ENCODE measurements at regions not wholly inside any gene's neighbourhood (a gene's known extent, or its start where the extent isn't known, plus 50 kb on each side); places are given as distances from the start of the nearest gene placed in this dataset.

DNA sequence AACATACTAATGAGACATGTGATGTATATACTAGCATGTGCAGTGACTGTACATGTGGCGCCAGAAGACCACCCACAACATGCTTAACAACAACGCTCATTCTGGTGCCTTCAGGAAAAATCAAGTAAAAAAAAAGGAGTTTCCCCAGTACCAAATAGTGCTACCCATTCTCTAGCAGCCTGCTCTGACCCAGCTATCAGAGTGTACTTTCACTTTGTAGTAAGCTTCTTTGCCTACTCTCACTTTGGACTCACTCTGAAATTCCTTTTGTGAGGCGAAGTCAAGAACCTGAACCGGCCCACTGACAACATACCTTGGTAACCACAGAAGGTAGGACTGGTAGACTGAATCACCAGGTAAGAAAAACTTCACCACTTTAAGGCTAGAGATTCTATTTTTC, 1100.0 kb downstream of the GRIK2 start:
- Histone ChIP-seq H3K9ac (ENCODE audit: low read length in 3 of 3) (no peak overlapping the region), H3K27me3 (ENCODE audit: control insufficient read depth, insufficient read depth, low read length) (no peaks in the 10 kb centered on the region), H3K9me3 (ENCODE audit: control insufficient read depth in 2 of 3, insufficient read depth in 1 of 3, low read length in 3 of 3) (no peaks in the 10 kb centered on the region), H3K27ac (ENCODE audit: low read depth in 2 of 2, low read length in 2 of 2) (no peak overlapping the region), H3K4me1 (ENCODE audit: control insufficient read depth in 2 of 3, insufficient read depth in 2 of 3, low read depth in 1 of 3, low read length in 3 of 3) (no peaks in the 10 kb centered on the region), H3K4me3 (ENCODE audit: low read length in 3 of 3) (no peak overlapping the region), H3K36me3 (ENCODE audit: control insufficient read depth in 2 of 3, insufficient read depth in 3 of 3, low read length in 3 of 3) (no peaks in the 10 kb centered on the region)
- TF ChIP-seq, protein P1, sequence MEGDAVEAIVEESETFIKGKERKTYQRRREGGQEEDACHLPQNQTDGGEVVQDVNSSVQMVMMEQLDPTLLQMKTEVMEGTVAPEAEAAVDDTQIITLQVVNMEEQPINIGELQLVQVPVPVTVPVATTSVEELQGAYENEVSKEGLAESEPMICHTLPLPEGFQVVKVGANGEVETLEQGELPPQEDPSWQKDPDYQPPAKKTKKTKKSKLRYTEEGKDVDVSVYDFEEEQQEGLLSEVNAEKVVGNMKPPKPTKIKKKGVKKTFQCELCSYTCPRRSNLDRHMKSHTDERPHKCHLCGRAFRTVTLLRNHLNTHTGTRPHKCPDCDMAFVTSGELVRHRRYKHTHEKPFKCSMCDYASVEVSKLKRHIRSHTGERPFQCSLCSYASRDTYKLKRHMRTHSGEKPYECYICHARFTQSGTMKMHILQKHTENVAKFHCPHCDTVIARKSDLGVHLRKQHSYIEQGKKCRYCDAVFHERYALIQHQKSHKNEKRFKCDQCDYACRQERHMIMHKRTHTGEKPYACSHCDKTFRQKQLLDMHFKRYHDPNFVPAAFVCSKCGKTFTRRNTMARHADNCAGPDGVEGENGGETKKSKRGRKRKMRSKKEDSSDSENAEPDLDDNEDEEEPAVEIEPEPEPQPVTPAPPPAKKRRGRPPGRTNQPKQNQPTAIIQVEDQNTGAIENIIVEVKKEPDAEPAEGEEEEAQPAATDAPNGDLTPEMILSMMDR (IDR thresholded peaks at IDR 0.05; ENCODE audit: borderline replicate concordance, extremely low read depth, insufficient read depth) = no peak
- intact Hi-C loops (cut with DNase I) = no loop called here
- DNase-seq (no peak), FAIRE-seq (no peak)

DNA sequence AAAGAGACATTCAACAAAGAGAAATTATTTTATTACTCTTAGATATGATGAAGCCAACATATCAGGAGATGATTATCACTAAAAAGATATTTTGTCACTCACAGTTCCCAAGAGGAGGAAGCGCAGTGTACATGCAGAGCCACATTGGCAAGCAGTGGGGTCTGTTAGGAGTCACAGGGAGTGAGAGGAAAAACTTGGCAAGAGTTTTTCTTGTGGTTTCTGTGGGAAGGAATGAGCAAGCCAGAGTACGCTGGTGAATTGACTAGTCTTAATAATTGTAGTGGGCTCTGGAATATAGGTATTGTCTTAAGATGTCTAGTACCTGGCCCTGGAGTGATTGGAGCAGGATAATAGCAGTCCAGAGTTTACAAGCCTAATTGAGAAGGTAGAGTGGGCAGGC, 1095.2 kb downstream of the GRIK2 start:
- H3K27ac ChIP-seq (ENCODE audit: low read depth in 2 of 2, low read length in 2 of 2) = no peak overlapping the region
- no peak for DNase-seq
- no peaks in the 10 kb centered on the region for H3K36me3 ChIP-seq (ENCODE audit: control insufficient read depth in 2 of 3, insufficient read depth in 3 of 3, low read length in 3 of 3)
- no peaks in the 10 kb centered on the region for H3K4me1 ChIP-seq (ENCODE audit: control insufficient read depth in 2 of 3, insufficient read depth in 2 of 3, low read depth in 1 of 3, low read length in 3 of 3)
- H3K9me3 ChIP-seq (ENCODE audit: control insufficient read depth in 2 of 3, insufficient read depth in 1 of 3, low read length in 3 of 3) = no peaks in the 10 kb centered on the region
- FAIRE-seq = no peak
- TF ChIP-seq, protein P1 (IDR thresholded peaks at IDR 0.05; ENCODE audit: borderline replicate concordance, extremely low read depth, insufficient read depth) = no peak
- H3K9ac ChIP-seq (ENCODE audit: low read length in 3 of 3) = no peak overlapping the region
- H3K4me3 ChIP-seq (ENCODE audit: low read length in 3 of 3) = no peak overlapping the region
- H3K27me3 ChIP-seq (ENCODE audit: control insufficient read depth, insufficient read depth, low read length) = no peaks in the 10 kb centered on the region
- intact Hi-C loops (cut with DNase I) = no loop called here

DNA sequence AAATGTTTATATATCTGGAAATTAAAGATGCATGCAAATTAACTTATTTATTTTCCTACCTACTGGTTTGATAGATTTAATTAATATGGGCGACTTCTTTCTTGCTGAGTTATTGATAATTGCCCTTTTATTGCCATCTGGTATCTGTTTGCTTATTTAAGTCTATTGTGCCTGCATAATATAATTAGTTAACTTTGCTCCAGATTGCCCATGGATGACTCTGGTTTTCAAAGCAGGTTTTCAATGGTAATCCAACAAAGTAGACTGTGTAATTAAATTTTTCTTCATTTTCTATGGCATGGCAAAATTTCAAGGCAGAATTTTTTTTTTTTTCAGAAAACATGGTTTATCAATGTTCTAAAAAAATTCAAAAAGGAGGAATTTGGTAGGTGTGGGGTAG, 1092.0 kb downstream of the GRIK2 start:
- Histone ChIP-seq H3K9ac (ENCODE audit: low read length in 3 of 3) (no peak overlapping the region), H3K36me3 (ENCODE audit: control insufficient read depth in 2 of 3, insufficient read depth in 3 of 3, low read length in 3 of 3) (no peaks in the 10 kb centered on the region), H3K27me3 (ENCODE audit: control insufficient read depth, insufficient read depth, low read length) (no peaks in the 10 kb centered on the region), H3K4me1 (ENCODE audit: control insufficient read depth in 2 of 3, insufficient read depth in 2 of 3, low read depth in 1 of 3, low read length in 3 of 3) (no peaks in the 10 kb centered on the region), H3K9me3 (ENCODE audit: control insufficient read depth in 2 of 3, insufficient read depth in 1 of 3, low read length in 3 of 3) (no peaks in the 10 kb centered on the region), H3K4me3 (ENCODE audit: low read length in 3 of 3) (no peak overlapping the region), H3K27ac (ENCODE audit: low read depth in 2 of 2, low read length in 2 of 2) (no peak overlapping the region)
- TF ChIP-seq, protein P1 (IDR thresholded peaks at IDR 0.05; ENCODE audit: borderline replicate concordance, extremely low read depth, insufficient read depth) = no peak
- intact Hi-C loops (cut with DNase I) = no loop called here
- DNase-seq (no peak), FAIRE-seq (no peak)

DNA sequence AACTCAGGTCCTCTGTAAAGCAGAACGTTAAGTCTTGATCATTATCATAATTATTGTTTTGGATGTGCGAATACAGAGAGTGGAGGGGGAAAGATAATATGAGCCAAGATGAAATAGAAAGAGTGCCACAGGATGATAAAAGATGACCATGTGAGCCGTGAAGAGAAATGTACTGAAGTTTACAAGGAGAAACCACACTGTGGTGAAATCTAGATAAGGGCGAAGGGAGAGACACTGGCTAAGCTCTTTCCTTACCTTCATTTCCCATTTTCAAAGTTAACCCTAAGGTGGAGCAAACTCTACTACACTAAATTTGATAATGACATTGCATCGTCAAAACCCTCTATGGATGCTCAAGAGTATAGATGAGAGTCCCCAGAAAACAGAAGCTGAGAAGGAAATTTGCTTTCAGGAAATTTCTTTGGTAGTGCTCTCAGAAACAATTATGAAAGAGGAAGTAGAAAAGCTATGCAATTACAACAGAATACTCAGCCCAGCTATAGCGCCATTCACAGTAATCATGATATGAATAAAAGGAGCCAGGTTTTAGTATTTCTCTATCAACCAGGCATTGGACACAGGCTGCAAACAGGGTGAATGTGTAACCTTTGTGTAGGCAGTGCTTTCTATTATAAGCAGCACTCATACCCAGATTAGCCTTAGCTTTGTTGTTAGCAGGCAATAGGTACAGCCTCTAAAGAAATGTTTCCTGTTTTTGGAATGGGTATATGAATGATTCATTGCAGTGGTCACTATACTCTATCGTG, 1080.7 kb downstream of the GRIK2 start:
- intact Hi-C loops (cut with DNase I) = no loop called here
- no peak overlapping the region for H3K4me3 ChIP-seq (ENCODE audit: low read length in 3 of 3)
- H3K27me3 ChIP-seq (ENCODE audit: control insufficient read depth, insufficient read depth, low read length) = no peaks in the 10 kb centered on the region
- TF ChIP-seq, protein P1 (IDR thresholded peaks at IDR 0.05; ENCODE audit: borderline replicate concordance, extremely low read depth, insufficient read depth) = no peak
- H3K4me1 ChIP-seq (ENCODE audit: control insufficient read depth in 2 of 3, insufficient read depth in 2 of 3, low read depth in 1 of 3, low read length in 3 of 3) = no peaks in the 10 kb centered on the region
- no peak for DNase-seq
- H3K27ac ChIP-seq (ENCODE audit: low read depth in 2 of 2, low read length in 2 of 2) = no peak overlapping the region
- H3K9ac ChIP-seq (ENCODE audit: low read length in 3 of 3) = no peak overlapping the region
- FAIRE-seq = no peak
- no peaks in the 10 kb centered on the region for H3K36me3 ChIP-seq (ENCODE audit: control insufficient read depth in 2 of 3, insufficient read depth in 3 of 3, low read length in 3 of 3)
- H3K9me3 ChIP-seq (ENCODE audit: control insufficient read depth in 2 of 3, insufficient read depth in 1 of 3, low read length in 3 of 3) = no peaks in the 10 kb centered on the region
